ENCODE measurements at regions not wholly inside any gene's neighbourhood (a gene's known extent, or its start where the extent isn't known, plus 50 kb on each side); places are given as distances from the start of the nearest gene placed in this dataset.

DNA sequence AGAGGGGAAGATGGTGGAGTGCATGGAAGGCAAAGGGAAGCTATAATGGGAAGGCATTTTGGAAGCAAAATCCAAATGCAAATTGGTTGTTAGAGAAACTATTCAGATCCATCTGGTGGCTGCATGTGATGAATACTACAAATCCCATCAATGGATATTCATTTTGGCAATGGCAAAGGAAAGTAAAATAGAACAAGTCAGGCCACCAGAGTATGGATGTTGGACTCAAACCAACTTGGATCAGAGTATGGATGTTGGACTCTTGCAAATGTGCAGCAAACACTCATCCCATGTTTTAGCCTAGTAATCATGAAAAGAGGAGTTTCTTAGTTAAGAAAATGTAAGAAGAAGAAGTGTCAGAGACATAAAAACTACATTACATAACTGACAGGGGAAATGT is 289.6 kb upstream of the DAB1 start:
- Histone ChIP-seq H3K79me2 (ENCODE audit: low read length) (no peaks in the 10 kb centered on the region), H3K4me3 (ENCODE audit: low read length) (no peak overlapping the region), H2AFZ (ENCODE audit: low read depth, low read length) (no peak overlapping the region), H3K27me3 (ENCODE audit: low read depth, low read length) (no peaks in the 10 kb centered on the region), H3K4me2 (ENCODE audit: low read length) (no peak overlapping the region), H3K36me3 (replicated peaks; ENCODE audit: low read depth, low read length) (no peaks in the 10 kb centered on the region), H4K20me1 (ENCODE audit: insufficient read depth, low read length) (no peaks in the 10 kb centered on the region), H3K27ac (ENCODE audit: low read length) (no peak overlapping the region), H3K9me3 (ENCODE audit: insufficient read depth, low read length) (no peaks in the 10 kb centered on the region), H3K9ac (ENCODE audit: low read length) (no peak overlapping the region), H3K4me1 (ENCODE audit: low read length) (no peaks in the 10 kb centered on the region)
- TF ChIP-seq, protein P1, sequence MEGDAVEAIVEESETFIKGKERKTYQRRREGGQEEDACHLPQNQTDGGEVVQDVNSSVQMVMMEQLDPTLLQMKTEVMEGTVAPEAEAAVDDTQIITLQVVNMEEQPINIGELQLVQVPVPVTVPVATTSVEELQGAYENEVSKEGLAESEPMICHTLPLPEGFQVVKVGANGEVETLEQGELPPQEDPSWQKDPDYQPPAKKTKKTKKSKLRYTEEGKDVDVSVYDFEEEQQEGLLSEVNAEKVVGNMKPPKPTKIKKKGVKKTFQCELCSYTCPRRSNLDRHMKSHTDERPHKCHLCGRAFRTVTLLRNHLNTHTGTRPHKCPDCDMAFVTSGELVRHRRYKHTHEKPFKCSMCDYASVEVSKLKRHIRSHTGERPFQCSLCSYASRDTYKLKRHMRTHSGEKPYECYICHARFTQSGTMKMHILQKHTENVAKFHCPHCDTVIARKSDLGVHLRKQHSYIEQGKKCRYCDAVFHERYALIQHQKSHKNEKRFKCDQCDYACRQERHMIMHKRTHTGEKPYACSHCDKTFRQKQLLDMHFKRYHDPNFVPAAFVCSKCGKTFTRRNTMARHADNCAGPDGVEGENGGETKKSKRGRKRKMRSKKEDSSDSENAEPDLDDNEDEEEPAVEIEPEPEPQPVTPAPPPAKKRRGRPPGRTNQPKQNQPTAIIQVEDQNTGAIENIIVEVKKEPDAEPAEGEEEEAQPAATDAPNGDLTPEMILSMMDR (IDR thresholded peaks at IDR 0.05; ENCODE audit: low read depth, low read length): no peak
- TF ChIP-seq EZH2phosphoT487 (IDR thresholded peaks at IDR 0.05; ENCODE audit: low read depth): no peak

DNA sequence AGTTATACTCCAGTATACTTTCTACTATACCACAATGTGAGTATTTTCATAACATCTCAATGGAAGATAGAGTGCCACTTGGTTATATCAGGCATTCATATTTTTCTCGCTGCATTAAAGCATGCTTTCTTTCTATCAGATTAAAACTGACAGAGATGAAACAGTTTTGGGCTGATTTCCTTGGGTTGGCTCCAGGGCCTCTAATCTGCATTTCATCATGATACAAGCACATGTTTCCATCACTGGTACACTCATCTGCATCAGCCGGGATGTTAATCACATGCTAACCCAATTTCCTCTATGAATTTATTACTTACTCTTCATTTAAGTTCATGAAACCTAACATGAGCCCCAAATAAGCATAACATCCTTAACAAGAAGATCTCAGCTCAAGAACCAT is 289.0 kb upstream of the DAB1 start:
- H2AFZ ChIP-seq (ENCODE audit: low read depth, low read length): no peak overlapping the region
- H3K4me3 ChIP-seq (ENCODE audit: low read length): no peak overlapping the region
- H4K20me1 ChIP-seq (ENCODE audit: insufficient read depth, low read length): no peaks in the 10 kb centered on the region
- TF ChIP-seq EZH2phosphoT487 (IDR thresholded peaks at IDR 0.05; ENCODE audit: low read depth): no peak
- TF ChIP-seq, protein P1 (IDR thresholded peaks at IDR 0.05; ENCODE audit: low read depth, low read length): no peak
- H3K79me2 ChIP-seq (ENCODE audit: low read length): no peaks in the 10 kb centered on the region
- no peaks in the 10 kb centered on the region for H3K4me1 ChIP-seq (ENCODE audit: low read length)
- H3K27me3 ChIP-seq (ENCODE audit: low read depth, low read length): no peaks in the 10 kb centered on the region
- H3K4me2 ChIP-seq (ENCODE audit: low read length): no peak overlapping the region
- no peak overlapping the region for H3K9ac ChIP-seq (ENCODE audit: low read length)
- no peaks in the 10 kb centered on the region for H3K9me3 ChIP-seq (ENCODE audit: insufficient read depth, low read length)
- no peaks in the 10 kb centered on the region for H3K36me3 ChIP-seq (replicated peaks; ENCODE audit: low read depth, low read length)
- no peak overlapping the region for H3K27ac ChIP-seq (ENCODE audit: low read length)

DNA sequence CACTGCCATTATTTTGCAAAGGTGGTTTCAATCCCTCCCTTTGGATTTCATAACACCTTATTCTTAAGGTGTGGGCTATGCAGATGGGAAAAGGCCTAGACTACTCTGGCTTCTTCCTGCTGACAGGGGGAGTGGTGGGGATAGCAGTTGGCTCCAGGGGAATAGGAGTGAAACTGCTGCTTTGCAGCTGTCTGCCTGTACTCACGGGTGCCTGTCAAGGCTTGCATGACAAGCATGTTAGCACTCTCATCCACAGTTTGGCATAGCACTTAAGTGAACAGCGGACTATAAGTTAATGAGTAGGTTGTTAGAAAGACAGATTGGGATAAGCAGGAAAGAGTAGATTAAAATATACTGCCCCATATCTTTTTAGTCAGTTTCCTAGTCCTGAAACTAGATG is 287.5 kb upstream of the DAB1 start:
- no peaks in the 10 kb centered on the region for H4K20me1 ChIP-seq (ENCODE audit: insufficient read depth, low read length)
- no peak overlapping the region for H3K9ac ChIP-seq (ENCODE audit: low read length)
- no peaks in the 10 kb centered on the region for H3K9me3 ChIP-seq (ENCODE audit: insufficient read depth, low read length)
- no peak overlapping the region for H3K27ac ChIP-seq (ENCODE audit: low read length)
- no peak overlapping the region for H3K4me3 ChIP-seq (ENCODE audit: low read length)
- H3K36me3 ChIP-seq (replicated peaks; ENCODE audit: low read depth, low read length): no peaks in the 10 kb centered on the region
- no peaks in the 10 kb centered on the region for H3K4me1 ChIP-seq (ENCODE audit: low read length)
- TF ChIP-seq EZH2phosphoT487 (IDR thresholded peaks at IDR 0.05; ENCODE audit: low read depth): no peak
- TF ChIP-seq, protein P1 (IDR thresholded peaks at IDR 0.05; ENCODE audit: low read depth, low read length): no peak
- H3K4me2 ChIP-seq (ENCODE audit: low read length): no peak overlapping the region
- H2AFZ ChIP-seq (ENCODE audit: low read depth, low read length): no peak overlapping the region
- no peaks in the 10 kb centered on the region for H3K27me3 ChIP-seq (ENCODE audit: low read depth, low read length)
- H3K79me2 ChIP-seq (ENCODE audit: low read length): no peaks in the 10 kb centered on the region

DNA sequence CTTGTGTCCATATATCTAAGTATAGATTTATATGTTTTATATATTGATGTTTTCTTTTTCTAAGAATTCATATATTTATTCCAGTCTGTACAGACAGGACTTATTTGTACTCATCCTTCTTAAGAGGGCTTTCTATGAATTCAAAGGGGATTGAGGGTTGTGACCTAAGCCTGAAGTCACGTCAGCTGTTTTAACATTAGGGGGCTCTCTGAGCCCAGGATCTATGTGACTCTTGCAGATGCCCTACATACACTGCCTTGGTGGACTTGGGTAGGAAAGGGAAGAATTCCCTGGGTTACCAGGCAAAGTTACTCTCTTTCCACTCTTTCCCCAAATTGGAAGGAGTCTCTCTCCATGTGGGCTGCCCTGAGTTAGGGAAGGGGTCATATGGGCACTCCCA is 283.8 kb upstream of the DAB1 start:
- H3K27me3 ChIP-seq (ENCODE audit: low read depth, low read length): no peaks in the 10 kb centered on the region
- no peaks in the 10 kb centered on the region for H4K20me1 ChIP-seq (ENCODE audit: insufficient read depth, low read length)
- no peak overlapping the region for H3K4me2 ChIP-seq (ENCODE audit: low read length)
- H3K4me1 ChIP-seq (ENCODE audit: low read length): no peaks in the 10 kb centered on the region
- no peak for TF ChIP-seq EZH2phosphoT487 (IDR thresholded peaks at IDR 0.05; ENCODE audit: low read depth)
- TF ChIP-seq, protein P1 (IDR thresholded peaks at IDR 0.05; ENCODE audit: low read depth, low read length): peak; percentile 20; the same call in 1 of the 2 replicates
- H3K9ac ChIP-seq (ENCODE audit: low read length): no peak overlapping the region
- H3K9me3 ChIP-seq (ENCODE audit: insufficient read depth, low read length): no peaks in the 10 kb centered on the region
- no peaks in the 10 kb centered on the region for H3K79me2 ChIP-seq (ENCODE audit: low read length)
- H2AFZ ChIP-seq (ENCODE audit: low read depth, low read length): no peak overlapping the region
- H3K27ac ChIP-seq (ENCODE audit: low read length): no peak overlapping the region
- H3K36me3 ChIP-seq (replicated peaks; ENCODE audit: low read depth, low read length): no peaks in the 10 kb centered on the region
- H3K4me3 ChIP-seq (ENCODE audit: low read length): no peak overlapping the region
